Urothelium cell line (cell line): ENCODE measurements at regions not wholly inside any gene's neighbourhood (a gene's known extent, or its start where the extent isn't known, plus 50 kb on each side); places are given as distances from the start of the nearest gene placed in this dataset.

Experiments used
- DNase-seq: peaks from one replicate; pipeline ENCODE4 v3.0.0; 2011; ENCODE audit warnings: low spot score, mixed read lengths
- FAIRE-seq: peaks from 2 replicates; lab custom pipeline; 2011; peaks lifted over from hg19 to GRCh38; lab: Jason Lieb, UNC

- FAIRE-seq (no peak), DNase-seq (no peak)
Observed at GRCh38 chr16:86794216-86794864, 216.0 kb downstream of the FOXL1 start.

GRCh38 chr16:86797700-86798099 is 219.4 kb downstream of the FOXL1 start:
- DNase-seq (no peak), FAIRE-seq (no peak)

- no peak for FAIRE-seq
- peak; percentile 62 for DNase-seq
Observed at GRCh38 chr16:86798247-86799041, 220.1 kb downstream of the FOXL1 start.

- no peak for DNase-seq
- peak; percentile 97 for FAIRE-seq
Observed at GRCh38 chr16:86799367-86799766, 221.0 kb downstream of the FOXL1 start.

GRCh38 chr16:86800894-86801293 is 222.5 kb downstream of the FOXL1 start:
- no peak for FAIRE-seq
- no peak for DNase-seq

GRCh38 chr16:86802013-86802412 is 223.7 kb downstream of the FOXL1 start:
- peak; percentile 96 for FAIRE-seq

GRCh38 chr16:86805188-86805587 is 226.8 kb downstream of the FOXL1 start:
- FAIRE-seq (no peak), DNase-seq (no peak)

More at GRCh38 chr16:86802013-86802412, 223.7 kb downstream of the FOXL1 start:
- no peak for DNase-seq

GRCh38 chr16:86806181-86806837 is 228.0 kb downstream of the FOXL1 start:
- DNase-seq (no peak), FAIRE-seq (no peak)

GRCh38 chr16:86806838-86807351 is 228.5 kb downstream of the FOXL1 start:
- FAIRE-seq (no peak), DNase-seq (no peak)

GRCh38 chr16:86808863-86809444 is 230.6 kb downstream of the FOXL1 start:
- FAIRE-seq (peak; percentile 35), DNase-seq (no peak)

- DNase-seq, result peak; percentile 87
- FAIRE-seq, result peak; percentile 68
Observed at GRCh38 chr16:86809458-86809955, 231.2 kb downstream of the FOXL1 start.

GRCh38 chr16:86810062-86810461 is 231.7 kb downstream of the FOXL1 start:
- DNase-seq, result no peak
- peak; percentile 13 for FAIRE-seq

- no peak for DNase-seq
Observed at GRCh38 chr16:86812363-86812970, 234.1 kb downstream of the FOXL1 start.

GRCh38 chr16:86814256-86814655 is 235.9 kb downstream of the FOXL1 start:
- no peak for FAIRE-seq
- no peak for DNase-seq

More at GRCh38 chr16:86812363-86812970, 234.1 kb downstream of the FOXL1 start:
- no peak for FAIRE-seq

GRCh38 chr16:86816930-86817625 is 238.7 kb downstream of the FOXL1 start:
- DNase-seq (no peak), FAIRE-seq (no peak)

- DNase-seq (no peak), FAIRE-seq (no peak)
Observed at GRCh38 chr16:86818671-86819532, 240.6 kb downstream of the FOXL1 start.

GRCh38 chr16:86819533-86819892 is 241.2 kb downstream of the FOXL1 start:
- DNase-seq (no peak), FAIRE-seq (no peak)

GRCh38 chr16:86821895-86822294 is 243.5 kb downstream of the FOXL1 start:
- DNase-seq (no peak), FAIRE-seq (no peak)

- no peak for DNase-seq
- no peak for FAIRE-seq
Observed at GRCh38 chr16:86823125-86823524, 244.8 kb downstream of the FOXL1 start.
